ENCODE measurements at regions not wholly inside any gene's neighbourhood (a gene's known extent, or its start where the extent isn't known, plus 50 kb on each side); places are given as distances from the start of the nearest gene placed in this dataset.

DNA sequence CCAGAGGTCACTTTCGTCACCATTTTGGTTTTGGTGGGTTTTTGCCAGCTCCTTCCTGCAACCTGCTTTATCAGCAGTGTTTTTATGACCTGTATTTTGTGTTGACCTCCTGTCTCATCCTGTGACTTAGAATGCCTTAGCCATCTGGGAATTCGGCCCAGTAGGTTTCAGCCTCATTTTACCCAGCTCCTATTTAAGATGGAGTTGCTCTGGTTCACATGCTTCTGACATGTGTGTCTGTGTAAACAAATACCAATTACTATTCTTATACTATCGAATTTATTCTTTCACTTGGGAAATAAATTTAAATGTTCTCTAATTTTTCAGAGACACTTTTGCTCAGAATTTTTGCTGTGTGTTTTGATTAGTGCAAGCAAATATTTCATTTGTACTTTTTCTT, 1370.3 kb upstream of the MIR17HG start:
- TF ChIP-seq, protein P1, sequence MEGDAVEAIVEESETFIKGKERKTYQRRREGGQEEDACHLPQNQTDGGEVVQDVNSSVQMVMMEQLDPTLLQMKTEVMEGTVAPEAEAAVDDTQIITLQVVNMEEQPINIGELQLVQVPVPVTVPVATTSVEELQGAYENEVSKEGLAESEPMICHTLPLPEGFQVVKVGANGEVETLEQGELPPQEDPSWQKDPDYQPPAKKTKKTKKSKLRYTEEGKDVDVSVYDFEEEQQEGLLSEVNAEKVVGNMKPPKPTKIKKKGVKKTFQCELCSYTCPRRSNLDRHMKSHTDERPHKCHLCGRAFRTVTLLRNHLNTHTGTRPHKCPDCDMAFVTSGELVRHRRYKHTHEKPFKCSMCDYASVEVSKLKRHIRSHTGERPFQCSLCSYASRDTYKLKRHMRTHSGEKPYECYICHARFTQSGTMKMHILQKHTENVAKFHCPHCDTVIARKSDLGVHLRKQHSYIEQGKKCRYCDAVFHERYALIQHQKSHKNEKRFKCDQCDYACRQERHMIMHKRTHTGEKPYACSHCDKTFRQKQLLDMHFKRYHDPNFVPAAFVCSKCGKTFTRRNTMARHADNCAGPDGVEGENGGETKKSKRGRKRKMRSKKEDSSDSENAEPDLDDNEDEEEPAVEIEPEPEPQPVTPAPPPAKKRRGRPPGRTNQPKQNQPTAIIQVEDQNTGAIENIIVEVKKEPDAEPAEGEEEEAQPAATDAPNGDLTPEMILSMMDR (IDR thresholded peaks at IDR 0.05): no peak
- no peak for TF ChIP-seq EZH2phosphoT487 (IDR thresholded peaks at IDR 0.05)

Measured in neural progenitor cell (in vitro differentiated cells).